Testis (tissue), 2 donors: ENCODE measurements at regions not wholly inside any gene's neighbourhood (a gene's known extent, or its start where the extent isn't known, plus 50 kb on each side); places are given as distances from the start of the nearest gene placed in this dataset.

Source experiments
- POLR2A ChIP-seq: fragments of 450-650 bp; IDR thresholded peaks from one replicate; pipeline ENCODE4 v1.6.1; 2017; ENCODE audit warnings: antibody characterized with exemption, mild to moderate bottlenecking, moderate library complexity
- TF ChIP-seq, protein P1 (sequence below), 3 experiments: fragments of 450-650 bp in 2 of 3; fragments of 200-600 bp in 1 of 3; sonication (generic) in 1 of 3; IDR thresholded peaks; one replicate each; pipeline ENCODE4 v1.5.1; 2016 to 2019; ENCODE audit warnings: antibody characterized with exemption in 3 of 3, mild to moderate bottlenecking in 2 of 3, moderate library complexity in 1 of 3

DNA sequence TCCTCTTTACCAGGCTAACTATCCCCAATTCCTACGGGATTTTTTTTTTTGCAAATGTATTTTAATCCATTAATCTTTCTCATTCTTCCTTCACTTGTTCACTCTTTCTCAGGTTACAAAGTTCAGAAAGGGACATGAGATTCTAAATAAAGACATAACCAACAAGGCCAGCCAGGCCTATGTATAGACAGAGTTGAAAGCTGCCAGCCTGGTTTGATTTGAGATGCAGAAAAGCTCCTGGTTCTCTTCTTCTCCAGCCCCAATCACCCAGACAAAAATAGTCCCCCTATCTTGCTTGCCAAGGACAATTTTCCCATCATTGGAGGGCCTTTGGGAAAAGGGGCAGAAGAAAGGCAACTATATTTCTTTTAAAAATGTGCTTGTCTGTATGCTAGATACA lies 398.8 kb downstream of the NFIB start:
- no peak for TF ChIP-seq POLR2A
- TF ChIP-seq, protein P1, sequence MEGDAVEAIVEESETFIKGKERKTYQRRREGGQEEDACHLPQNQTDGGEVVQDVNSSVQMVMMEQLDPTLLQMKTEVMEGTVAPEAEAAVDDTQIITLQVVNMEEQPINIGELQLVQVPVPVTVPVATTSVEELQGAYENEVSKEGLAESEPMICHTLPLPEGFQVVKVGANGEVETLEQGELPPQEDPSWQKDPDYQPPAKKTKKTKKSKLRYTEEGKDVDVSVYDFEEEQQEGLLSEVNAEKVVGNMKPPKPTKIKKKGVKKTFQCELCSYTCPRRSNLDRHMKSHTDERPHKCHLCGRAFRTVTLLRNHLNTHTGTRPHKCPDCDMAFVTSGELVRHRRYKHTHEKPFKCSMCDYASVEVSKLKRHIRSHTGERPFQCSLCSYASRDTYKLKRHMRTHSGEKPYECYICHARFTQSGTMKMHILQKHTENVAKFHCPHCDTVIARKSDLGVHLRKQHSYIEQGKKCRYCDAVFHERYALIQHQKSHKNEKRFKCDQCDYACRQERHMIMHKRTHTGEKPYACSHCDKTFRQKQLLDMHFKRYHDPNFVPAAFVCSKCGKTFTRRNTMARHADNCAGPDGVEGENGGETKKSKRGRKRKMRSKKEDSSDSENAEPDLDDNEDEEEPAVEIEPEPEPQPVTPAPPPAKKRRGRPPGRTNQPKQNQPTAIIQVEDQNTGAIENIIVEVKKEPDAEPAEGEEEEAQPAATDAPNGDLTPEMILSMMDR (IDR thresholded peaks at IDR 0.05): no peak
